ENCODE measurements at regions not wholly inside any gene's neighbourhood (a gene's known extent, or its start where the extent isn't known, plus 50 kb on each side); places are given as distances from the start of the nearest gene placed in this dataset.

DNA sequence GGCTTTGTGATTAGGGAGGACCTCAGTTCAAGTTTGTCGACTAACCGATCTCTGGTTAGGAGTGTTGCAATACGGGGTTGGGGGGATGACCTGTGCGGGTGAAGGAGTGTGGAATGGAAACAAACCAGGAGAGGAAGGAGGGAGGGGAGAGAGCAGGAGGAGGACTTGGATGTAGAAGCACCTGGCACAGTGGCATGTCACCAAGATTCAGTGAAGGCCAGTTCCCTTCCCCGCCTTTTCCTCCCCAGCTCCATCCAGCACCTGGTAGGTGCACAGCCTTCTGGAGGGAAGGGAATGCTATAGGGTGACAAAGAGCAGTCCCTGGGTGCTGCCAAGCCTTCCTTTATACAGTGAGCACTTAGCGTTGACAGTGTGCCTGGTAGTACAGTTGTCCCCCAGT lies 107.4 kb upstream of the CRHR1 start:
- TF ChIP-seq, protein P1, sequence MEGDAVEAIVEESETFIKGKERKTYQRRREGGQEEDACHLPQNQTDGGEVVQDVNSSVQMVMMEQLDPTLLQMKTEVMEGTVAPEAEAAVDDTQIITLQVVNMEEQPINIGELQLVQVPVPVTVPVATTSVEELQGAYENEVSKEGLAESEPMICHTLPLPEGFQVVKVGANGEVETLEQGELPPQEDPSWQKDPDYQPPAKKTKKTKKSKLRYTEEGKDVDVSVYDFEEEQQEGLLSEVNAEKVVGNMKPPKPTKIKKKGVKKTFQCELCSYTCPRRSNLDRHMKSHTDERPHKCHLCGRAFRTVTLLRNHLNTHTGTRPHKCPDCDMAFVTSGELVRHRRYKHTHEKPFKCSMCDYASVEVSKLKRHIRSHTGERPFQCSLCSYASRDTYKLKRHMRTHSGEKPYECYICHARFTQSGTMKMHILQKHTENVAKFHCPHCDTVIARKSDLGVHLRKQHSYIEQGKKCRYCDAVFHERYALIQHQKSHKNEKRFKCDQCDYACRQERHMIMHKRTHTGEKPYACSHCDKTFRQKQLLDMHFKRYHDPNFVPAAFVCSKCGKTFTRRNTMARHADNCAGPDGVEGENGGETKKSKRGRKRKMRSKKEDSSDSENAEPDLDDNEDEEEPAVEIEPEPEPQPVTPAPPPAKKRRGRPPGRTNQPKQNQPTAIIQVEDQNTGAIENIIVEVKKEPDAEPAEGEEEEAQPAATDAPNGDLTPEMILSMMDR (IDR thresholded peaks at IDR 0.05), result no peak
- no peak for TF ChIP-seq POLR2A (IDR thresholded peaks at IDR 0.05)

Data from thyroid gland (tissue), 4 donors.